Activated CD4-positive, alpha-beta memory T cell treated with anti-CD3 and anti-CD28 coated beads for 36 hours (primary cell): ENCODE measurements at regions not wholly inside any gene's neighbourhood (a gene's known extent, or its start where the extent isn't known, plus 50 kb on each side); places are given as distances from the start of the nearest gene placed in this dataset.

Source experiments
- CTCF ChIA-PET: fragments of 350-600 bp; sonication (Branson Sonifier 250); formaldehyde crosslinking; loops from one replicate; lab custom pipeline; 2021; ENCODE audit warnings: antibody characterized with exemption, inconsistent platforms; lab: Charles Lee
- POLR2A ChIA-PET: fragments of 350-600 bp; sonication (Branson Sonifier 250); formaldehyde crosslinking; loops from one replicate; lab custom pipeline; 2021; ENCODE audit warnings: antibody characterized with exemption; lab: Charles Lee
- DNase-seq: peaks from one replicate; pipeline ENCODE4 v3.0.0-alpha.2; 2020
- H3K27ac Mint-ChIP-seq: one replicate; pipeline ENCODE4 v1.8.0; 2021; ENCODE audit warnings: mixed read lengths
- H3K27me3 Mint-ChIP-seq: one replicate; pipeline ENCODE4 v1.8.0; 2021; ENCODE audit warnings: mixed read lengths
- H3K36me3 Mint-ChIP-seq: one replicate; pipeline ENCODE4 v1.8.0; 2021; ENCODE audit warnings: mixed read lengths
- H3K4me1 Mint-ChIP-seq: one replicate; pipeline ENCODE4 v1.8.0; 2021; ENCODE audit warnings: low read depth, mixed read lengths
- H3K4me3 Mint-ChIP-seq: one replicate; pipeline ENCODE4 v1.8.0; 2021; ENCODE audit warnings: mild to moderate bottlenecking, mixed read lengths
- H3K9me3 Mint-ChIP-seq: one replicate; pipeline ENCODE4 v1.8.0; 2021; ENCODE audit warnings: mixed read lengths
- intact Hi-C: fragments of 100-400 bp; cut with micrococcal nuclease; formaldehyde crosslinking; loops from one replicate; pipeline ENCODE4 v1.15.1; 2023

DNA sequence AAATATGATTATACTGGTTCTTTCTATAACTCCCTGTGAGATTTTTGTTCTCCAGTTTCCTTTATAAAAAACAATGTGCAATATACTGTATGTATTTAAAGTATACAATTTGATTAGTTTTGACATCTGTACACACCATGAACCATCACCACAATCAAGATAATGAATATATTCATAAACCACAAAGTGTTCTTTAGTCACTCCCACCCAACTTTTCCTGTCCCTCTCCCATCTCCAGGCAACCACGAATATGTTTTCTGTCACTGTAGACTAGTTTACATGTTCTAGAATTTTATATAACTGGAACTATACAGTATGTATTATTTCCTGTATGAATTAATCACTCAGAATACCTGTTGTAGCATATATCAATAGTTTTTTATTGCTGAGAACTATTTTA, 177.0 kb upstream of the MBNL1 start:
- Mint-ChIP-seq H3K4me3 (no peak overlapping the region), H3K36me3 (no peaks in the 10 kb centered on the region), H3K9me3 (peaks cover 4% of the 10 kb centered on the region), H3K27ac (no peak overlapping the region), H3K27me3 (no peaks in the 10 kb centered on the region), H3K4me1 (no peaks in the 10 kb centered on the region)
- POLR2A ChIA-PET, result no interaction called here
- no peak for DNase-seq
- CTCF ChIA-PET, result no interaction called here
- intact Hi-C loops, result no loop called here

DNA sequence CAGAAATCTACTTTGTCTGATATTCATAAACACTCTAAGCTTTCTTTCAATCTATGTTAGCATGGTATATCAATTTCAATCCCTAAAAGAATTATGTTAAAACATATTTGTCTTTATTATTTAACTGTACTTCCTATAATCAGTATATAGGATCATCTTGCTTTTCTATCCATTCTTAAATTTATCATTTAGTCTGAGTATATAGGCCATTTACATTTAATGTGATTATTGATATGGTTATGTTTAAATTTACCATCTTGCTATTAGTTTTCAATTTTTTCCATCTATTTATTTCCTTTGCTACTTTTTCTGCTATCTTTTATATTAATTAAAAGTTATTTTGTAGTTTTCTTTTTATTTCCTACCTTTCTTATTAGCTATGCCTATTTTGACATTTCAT, 174.8 kb upstream of the MBNL1 start:
- POLR2A ChIA-PET, result no interaction called here

DNA sequence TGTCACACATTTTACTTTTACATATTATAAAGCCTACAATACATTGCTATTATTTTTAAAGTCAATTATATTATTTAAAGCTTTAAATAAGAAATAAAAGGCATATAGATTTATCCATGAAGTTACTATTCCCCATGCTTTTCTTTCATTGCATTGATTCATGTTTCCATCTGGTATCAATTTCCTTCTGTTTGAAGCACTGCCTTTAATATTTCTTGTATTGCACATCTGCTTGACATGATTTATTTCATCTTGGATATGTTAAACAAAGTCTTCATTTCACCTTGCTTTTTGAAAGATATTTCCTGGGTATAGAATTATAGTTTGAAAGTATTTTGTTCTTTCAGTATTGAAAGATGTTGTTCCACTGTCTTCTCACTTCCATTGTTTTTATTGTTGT, 174.3 kb upstream of the MBNL1 start:
- Mint-ChIP-seq H3K27me3 (no peaks in the 10 kb centered on the region), H3K9me3 (peaks cover 4% of the 10 kb centered on the region), H3K4me3 (no peak overlapping the region), H3K36me3 (no peaks in the 10 kb centered on the region), H3K4me1 (no peaks in the 10 kb centered on the region), H3K27ac (no peak overlapping the region)
- no peak for DNase-seq
- ChIA-PET POLR2A (no interaction called here), CTCF (no interaction called here)
- intact Hi-C loops, result no loop called here

More for the DNA sequence above, 174.8 kb upstream of the MBNL1 start:
- Mint-ChIP-seq H3K36me3 (no peaks in the 10 kb centered on the region), H3K4me1 (no peaks in the 10 kb centered on the region), H3K9me3 (peaks cover 4% of the 10 kb centered on the region), H3K4me3 (no peak overlapping the region), H3K27me3 (no peaks in the 10 kb centered on the region), H3K27ac (no peak overlapping the region)
- no peak for DNase-seq
- intact Hi-C loops, result no loop called here
- CTCF ChIA-PET, result no interaction called here

DNA sequence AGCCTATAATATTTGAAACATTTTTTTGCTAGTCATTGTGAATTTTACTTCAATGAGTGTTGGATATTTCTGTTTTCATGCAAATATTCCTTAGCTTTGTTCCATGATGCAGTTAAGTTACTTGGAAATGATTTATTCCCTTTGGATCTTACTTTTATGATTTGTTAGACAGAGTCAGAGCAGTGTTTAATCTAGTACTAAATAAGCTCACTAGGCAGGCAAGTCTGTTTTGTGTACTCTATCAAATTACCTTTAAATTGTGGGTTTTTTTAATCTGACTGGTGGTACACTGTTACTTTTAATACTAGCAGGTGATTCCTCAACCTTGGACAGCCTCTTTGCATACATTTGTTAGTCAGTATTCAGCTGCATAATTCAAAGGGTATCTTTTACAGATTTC, 173.3 kb upstream of the MBNL1 start:
- CTCF ChIA-PET, result interaction anchor here (0.9 kb wide), 2 partner anchors 14 to 19 kb away, joined by 3 read pairs; no protein-coding TSS in a partner anchor
- Mint-ChIP-seq H3K27ac (no peak overlapping the region), H3K27me3 (no peaks in the 10 kb centered on the region), H3K36me3 (no peaks in the 10 kb centered on the region), H3K4me1 (peaks cover under 1% of the 10 kb centered on the region), H3K4me3 (no peak overlapping the region), H3K9me3 (peaks cover 4% of the 10 kb centered on the region)
- no peak for DNase-seq
- POLR2A ChIA-PET, result no interaction called here
- intact Hi-C loops, result no loop called here

DNA sequence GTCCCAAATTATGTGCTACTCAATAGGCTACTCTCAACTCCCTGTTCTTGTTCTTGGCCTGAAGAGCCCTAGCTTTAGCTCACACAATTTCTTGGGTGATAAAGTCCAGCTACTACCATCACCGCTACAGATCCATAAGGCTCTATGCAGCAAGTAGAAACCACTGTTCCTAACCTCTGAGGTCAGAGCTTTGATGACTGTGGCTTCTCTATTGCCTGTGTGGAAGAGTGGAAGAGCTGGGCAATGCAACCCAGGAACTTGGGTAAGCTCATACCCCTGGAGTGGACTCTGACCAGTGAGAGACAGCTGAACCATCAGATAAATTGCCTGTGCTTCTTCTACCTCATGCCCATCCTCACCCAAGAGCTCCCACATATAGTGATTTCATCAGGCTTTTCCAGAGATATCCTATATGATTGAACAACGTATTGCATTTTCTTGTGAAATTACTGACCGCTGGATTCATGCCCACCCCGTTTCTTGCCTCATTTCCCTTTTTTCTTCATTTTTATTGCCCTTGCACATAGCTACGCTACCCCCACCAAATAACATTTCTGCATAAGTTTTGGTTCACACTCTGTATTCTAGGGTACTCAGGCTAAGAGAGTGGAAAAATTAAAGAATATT, 172.3 kb upstream of the MBNL1 start:
- H3K4me1 Mint-ChIP-seq, result peaks cover 5% of the 10 kb centered on the region
- H3K4me3 Mint-ChIP-seq, result no peak overlapping the region
- CTCF ChIA-PET, result interaction anchor here (0.9 kb wide), 2 partner anchors 13 to 20 kb away, joined by 3 read pairs; no protein-coding TSS in a partner anchor
- no peaks in the 10 kb centered on the region for H3K36me3 Mint-ChIP-seq
- H3K9me3 Mint-ChIP-seq, result peaks cover 4% of the 10 kb centered on the region
- H3K27ac Mint-ChIP-seq, result no peak overlapping the region
- intact Hi-C loops, result no loop called here
- DNase-seq, result no peak
- POLR2A ChIA-PET, result no interaction called here
- no peaks in the 10 kb centered on the region for H3K27me3 Mint-ChIP-seq

DNA sequence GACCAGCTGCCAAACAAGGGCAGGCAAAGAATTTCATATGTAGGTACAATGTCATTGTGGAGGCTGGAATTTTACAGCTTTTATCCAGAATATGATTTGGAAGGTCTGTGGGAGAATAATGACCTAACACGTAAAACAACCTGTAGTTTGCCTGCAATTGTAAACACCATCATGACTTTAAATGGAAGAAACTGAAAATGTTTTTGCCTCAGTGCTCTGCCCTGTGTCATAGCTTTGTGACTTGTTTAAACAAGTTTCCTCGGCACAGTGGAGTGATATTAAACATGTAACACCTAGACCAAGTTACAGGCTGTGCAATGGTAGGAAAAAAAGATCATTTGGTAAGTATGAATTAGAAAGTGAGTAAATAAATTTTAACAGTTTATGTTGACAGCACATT, 171.6 kb upstream of the MBNL1 start:
- DNase-seq, result no peak
- Mint-ChIP-seq H3K27ac (no peak overlapping the region), H3K9me3 (peaks cover 4% of the 10 kb centered on the region), H3K4me1 (peaks cover 5% of the 10 kb centered on the region), H3K36me3 (no peaks in the 10 kb centered on the region), H3K27me3 (no peaks in the 10 kb centered on the region), H3K4me3 (no peak overlapping the region)
- intact Hi-C loops, result no loop called here
- CTCF ChIA-PET, result no interaction called here
- POLR2A ChIA-PET, result no interaction called here

DNA sequence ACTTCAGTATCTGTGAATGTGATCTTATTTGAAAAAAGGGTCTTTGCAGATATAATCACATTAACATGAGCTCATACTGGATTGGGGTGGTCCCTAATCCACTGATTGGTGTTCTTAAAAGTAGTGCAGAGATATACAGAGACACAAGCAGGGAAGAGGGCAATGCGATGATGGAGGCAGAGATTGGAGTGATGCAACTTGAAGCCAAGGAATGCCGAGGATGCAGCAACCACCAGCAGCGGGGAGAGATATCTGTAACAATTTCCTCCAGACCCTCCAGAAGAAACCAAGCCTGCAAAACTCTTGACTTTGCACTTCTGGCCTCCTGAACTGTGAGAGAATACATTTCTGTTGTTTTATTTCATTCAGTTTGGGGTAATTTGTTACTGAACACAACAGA, 171.0 kb upstream of the MBNL1 start:
- peaks cover 4% of the 10 kb centered on the region for H3K9me3 Mint-ChIP-seq
- POLR2A ChIA-PET, result no interaction called here
- intact Hi-C loops, result no loop called here
- H3K4me1 Mint-ChIP-seq, result peaks cover 5% of the 10 kb centered on the region
- H3K4me3 Mint-ChIP-seq, result no peak overlapping the region
- no peak overlapping the region for H3K27ac Mint-ChIP-seq
- DNase-seq, result no peak
- H3K36me3 Mint-ChIP-seq, result no peaks in the 10 kb centered on the region
- H3K27me3 Mint-ChIP-seq, result no peaks in the 10 kb centered on the region
- CTCF ChIA-PET, result no interaction called here

DNA sequence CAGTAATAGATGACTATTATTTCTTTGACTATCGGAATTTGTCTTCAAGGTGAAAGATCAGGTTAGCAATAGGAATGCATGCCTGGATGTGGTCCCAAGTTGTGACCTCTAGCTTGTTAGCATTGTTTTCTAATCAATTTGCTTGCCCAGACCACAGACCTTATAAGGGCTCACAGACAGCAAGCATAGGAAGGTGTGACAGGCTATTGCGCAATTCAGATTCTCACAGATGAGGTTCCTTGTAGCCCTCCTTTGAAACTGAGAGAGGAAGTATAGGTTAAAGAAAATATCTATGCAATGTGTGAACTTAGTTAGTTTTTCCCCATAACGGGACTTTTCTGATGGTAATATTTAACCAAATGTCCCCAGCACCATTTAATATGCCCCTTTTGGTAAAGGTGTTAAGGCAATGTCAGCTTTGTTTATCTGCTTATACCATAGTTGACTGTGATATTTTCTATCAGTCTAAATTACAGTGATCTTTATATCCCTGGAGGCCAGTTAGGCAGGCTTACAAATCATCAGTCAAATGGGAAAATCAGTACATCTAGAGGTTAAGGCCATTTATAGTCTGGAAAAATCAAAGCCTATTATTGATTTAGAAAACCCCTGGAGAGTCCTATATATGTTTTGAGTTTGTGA, 168.1 kb upstream of the MBNL1 start:
- ChIA-PET POLR2A (no interaction called here), CTCF (interaction anchor here (1.3 kb wide), 1 partner anchor 9 kb away, joined by 3 read pairs; no protein-coding TSS in a partner anchor)
- H3K36me3 Mint-ChIP-seq, result no peaks in the 10 kb centered on the region
- H3K4me3 Mint-ChIP-seq, result no peak overlapping the region
- no peak for DNase-seq
- peaks cover 5% of the 10 kb centered on the region for H3K4me1 Mint-ChIP-seq
- intact Hi-C loops, result no loop called here
- H3K9me3 Mint-ChIP-seq, result no peaks in the 10 kb centered on the region
- H3K27ac Mint-ChIP-seq, result no peak overlapping the region
- no peaks in the 10 kb centered on the region for H3K27me3 Mint-ChIP-seq

DNA sequence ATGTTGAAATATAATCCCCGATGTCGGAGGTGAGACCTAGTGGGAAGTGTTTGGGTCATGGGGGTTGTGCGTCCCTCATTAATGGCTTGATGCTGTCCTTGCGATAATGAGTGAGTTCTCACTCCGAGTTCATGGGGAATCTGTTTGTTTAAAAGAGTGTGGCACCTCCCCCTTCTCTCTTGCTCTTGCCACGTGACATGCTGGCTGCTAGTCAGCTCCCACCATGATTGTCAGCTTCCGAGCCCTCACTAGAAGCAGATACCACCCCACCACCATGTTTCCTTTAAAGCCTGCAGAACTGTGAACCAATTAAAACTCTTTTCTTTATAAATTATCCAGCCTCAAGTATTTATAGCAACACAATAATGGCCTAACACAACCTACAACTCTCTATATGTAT, 166.3 kb upstream of the MBNL1 start:
- POLR2A ChIA-PET, result no interaction called here
- CTCF ChIA-PET, result no interaction called here
- Mint-ChIP-seq H3K27ac (no peak overlapping the region), H3K4me3 (no peak overlapping the region), H3K9me3 (no peaks in the 10 kb centered on the region), H3K36me3 (no peaks in the 10 kb centered on the region), H3K4me1 (peaks cover 5% of the 10 kb centered on the region), H3K27me3 (no peaks in the 10 kb centered on the region)
- intact Hi-C loops, result no loop called here
- DNase-seq, result no peak

DNA sequence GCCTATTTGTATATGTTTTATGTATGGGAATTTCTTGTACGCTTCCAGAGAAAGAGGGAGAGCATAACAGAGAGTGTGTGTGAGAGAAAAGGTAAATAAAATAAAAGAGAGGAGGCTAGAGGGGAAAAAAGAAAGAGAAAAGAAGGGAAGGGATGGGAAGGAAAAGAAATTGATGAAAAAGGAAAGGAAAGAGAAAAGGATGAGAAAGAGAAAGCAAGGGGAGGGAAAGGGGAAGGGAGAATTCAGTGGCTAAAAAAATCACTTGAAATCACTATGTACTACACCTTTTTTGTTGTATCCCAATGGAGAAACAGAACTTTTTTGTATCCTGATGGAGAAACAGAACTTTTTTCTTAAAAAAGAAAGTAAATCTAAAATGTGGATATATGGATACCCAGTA, 165.5 kb upstream of the MBNL1 start:
- intact Hi-C loops, result no loop called here
- DNase-seq, result no peak
- no peak overlapping the region for H3K4me3 Mint-ChIP-seq
- peaks cover 5% of the 10 kb centered on the region for H3K4me1 Mint-ChIP-seq
- no peak overlapping the region for H3K27ac Mint-ChIP-seq
- ChIA-PET CTCF (no interaction called here), POLR2A (no interaction called here)
- H3K36me3 Mint-ChIP-seq, result no peaks in the 10 kb centered on the region
- H3K27me3 Mint-ChIP-seq, result no peaks in the 10 kb centered on the region
- no peaks in the 10 kb centered on the region for H3K9me3 Mint-ChIP-seq

DNA sequence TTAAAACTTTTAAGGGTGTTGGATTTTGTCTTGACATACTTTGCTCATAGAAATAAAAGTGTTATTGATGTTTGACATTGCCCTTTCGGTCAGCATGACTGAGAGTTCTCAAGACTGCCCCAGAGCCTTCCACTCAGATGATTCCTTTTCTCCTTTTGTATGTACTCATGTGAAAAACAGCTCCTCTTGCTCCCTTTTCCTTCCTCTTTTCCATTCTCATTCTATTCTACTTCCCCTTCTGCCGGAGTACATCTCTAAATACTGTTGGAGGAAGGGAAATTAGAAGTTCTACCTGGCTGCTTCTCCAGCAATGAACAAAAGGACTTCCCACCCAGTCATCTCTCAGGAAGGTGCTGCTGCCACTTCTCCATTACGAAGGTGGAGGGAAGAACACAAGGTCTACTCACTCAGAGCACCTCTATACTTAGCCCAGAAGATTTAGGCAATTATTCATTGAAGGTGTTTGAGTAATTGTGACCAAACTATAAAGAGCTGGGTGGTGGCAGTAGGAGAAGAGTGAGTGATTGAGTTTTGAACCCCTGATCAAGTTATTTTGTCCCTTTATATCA, 163.8 kb upstream of the MBNL1 start:
- CTCF ChIA-PET, result no interaction called here

DNA sequence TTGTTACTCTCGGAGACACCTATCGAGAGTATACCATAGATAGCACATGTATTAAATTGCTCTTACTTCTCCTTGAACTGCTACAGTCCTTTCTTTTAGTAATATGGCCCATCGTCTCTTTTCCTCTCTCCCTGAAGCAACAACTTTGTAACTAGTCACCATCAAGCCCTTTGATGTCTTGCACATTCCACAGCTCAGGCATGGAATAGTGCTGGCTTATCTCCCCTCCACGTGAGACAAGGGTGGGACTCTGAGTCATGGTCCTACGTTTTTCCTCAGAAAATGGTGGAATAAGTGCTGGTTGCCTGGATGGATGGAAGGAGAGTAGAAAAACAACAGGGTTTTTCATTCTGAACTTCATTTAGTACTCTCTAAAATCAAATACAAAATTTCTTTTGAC, 163.3 kb upstream of the MBNL1 start:
- DNase-seq, result no peak
- H3K4me1 Mint-ChIP-seq, result peaks cover 5% of the 10 kb centered on the region
- no peaks in the 10 kb centered on the region for H3K36me3 Mint-ChIP-seq
- H3K4me3 Mint-ChIP-seq, result no peak overlapping the region
- no peak overlapping the region for H3K27ac Mint-ChIP-seq
- no peaks in the 10 kb centered on the region for H3K9me3 Mint-ChIP-seq
- ChIA-PET CTCF (no interaction called here), POLR2A (no interaction called here)
- no peaks in the 10 kb centered on the region for H3K27me3 Mint-ChIP-seq
- intact Hi-C loops, result no loop called here

More for the DNA sequence above, 163.8 kb upstream of the MBNL1 start:
- Mint-ChIP-seq H3K27ac (no peak overlapping the region), H3K4me1 (peaks cover 5% of the 10 kb centered on the region), H3K4me3 (no peak overlapping the region), H3K36me3 (no peaks in the 10 kb centered on the region), H3K9me3 (no peaks in the 10 kb centered on the region), H3K27me3 (no peaks in the 10 kb centered on the region)
- intact Hi-C loops, result no loop called here
- POLR2A ChIA-PET, result no interaction called here
- no peak for DNase-seq

DNA sequence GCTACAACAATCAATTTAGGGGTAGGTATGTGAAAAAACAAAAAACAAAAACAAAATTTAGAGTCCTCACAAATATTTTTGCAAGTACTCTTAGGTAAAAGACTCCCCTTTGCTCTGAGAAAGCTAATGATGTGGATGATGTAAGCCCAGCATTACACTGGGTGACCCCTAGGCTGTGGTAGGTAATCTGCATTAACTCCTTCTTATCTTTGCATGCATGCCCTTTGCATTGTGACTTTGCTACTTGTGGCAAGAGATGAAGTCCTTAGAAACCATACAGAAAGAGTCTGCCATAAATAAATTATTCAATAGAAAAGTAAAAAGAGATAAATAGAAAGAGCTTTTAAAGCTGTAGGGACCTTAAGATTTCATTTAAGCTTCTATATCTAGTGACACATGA, 159.7 kb upstream of the MBNL1 start:
- Mint-ChIP-seq H3K4me1 (no peaks in the 10 kb centered on the region), H3K9me3 (no peaks in the 10 kb centered on the region), H3K36me3 (no peaks in the 10 kb centered on the region), H3K27ac (no peak overlapping the region), H3K4me3 (no peak overlapping the region), H3K27me3 (no peaks in the 10 kb centered on the region)
- intact Hi-C loops, result no loop called here
- no peak for DNase-seq
- ChIA-PET POLR2A (no interaction called here), CTCF (interaction anchor here (0.7 to 1.2 kb wide), 2 partner anchors 8 to 13 kb away, joined by 3 read pairs; no protein-coding TSS in a partner anchor)
